GM08714 (cell line): ENCODE measurements at regions not wholly inside any gene's neighbourhood (a gene's known extent, or its start where the extent isn't known, plus 50 kb on each side); places are given as distances from the start of the nearest gene placed in this dataset.

ENCODE experiments used
- H3K4me3 ChIP-seq: fragments of 200-500 bp; sonication (Bioruptor generic); 2 replicates; pipeline ENCODE4 v1.5.1; 2014; ENCODE audit warnings: mild to moderate bottlenecking, low read length, inconsistent platforms
- ZNF274 ChIP-seq: IDR thresholded peaks from 2 replicates; pipeline ENCODE4 v1.6.1; 2012; ENCODE audit warnings: mild to moderate bottlenecking, low read depth, low read length

DNA sequence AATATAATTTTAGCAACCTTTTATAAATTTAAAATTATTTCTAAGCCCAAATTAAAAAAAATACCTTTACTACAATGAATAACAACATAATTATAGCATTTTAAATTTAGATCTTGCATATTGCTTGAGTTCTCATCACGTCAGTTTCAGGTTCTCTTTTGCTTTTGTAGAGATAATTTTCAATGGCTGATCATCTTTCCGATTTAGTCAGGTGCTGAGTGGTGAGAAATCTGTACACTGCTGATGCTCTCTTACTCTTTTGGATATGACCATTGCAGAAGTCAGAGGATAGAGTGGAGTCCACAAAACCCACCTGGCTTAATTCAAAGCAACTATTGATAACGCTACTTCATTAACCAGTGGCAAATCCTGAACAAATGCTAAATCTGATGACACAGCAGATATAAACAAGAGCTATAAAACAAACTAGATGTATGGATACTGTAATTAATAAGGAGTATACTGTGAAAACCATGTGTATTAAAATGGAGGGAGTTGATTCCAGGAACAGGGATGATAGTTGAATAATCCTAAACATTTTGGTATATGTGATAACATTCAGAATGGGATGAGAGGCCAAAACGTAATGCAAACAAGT lies 394.8 kb downstream of the CSNK1G3 start:
- H3K4me3 ChIP-seq, result no peak overlapping the region
- no peak for TF ChIP-seq ZNF274

DNA sequence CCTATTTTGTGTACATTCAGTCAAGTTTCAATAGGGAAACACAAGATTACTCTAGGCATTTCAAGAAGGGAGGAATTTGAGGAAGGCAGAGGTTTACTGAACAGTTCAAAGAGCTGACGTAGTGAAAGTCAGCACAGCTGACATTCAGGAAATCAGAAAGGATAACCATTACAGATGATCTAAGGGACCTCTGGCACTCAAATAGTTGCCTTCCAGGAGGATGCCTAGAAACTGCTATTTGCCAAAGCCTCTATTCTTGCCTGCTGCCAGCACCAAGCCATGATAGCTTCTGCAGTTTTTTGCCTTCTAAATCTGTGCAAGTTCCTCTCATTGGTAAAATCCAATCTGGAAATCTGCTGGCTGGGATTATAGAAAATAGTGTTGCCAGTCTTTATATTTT lies 373.1 kb downstream of the CSNK1G3 start:
- TF ChIP-seq ZNF274, result no peak
- no peak overlapping the region for H3K4me3 ChIP-seq

DNA sequence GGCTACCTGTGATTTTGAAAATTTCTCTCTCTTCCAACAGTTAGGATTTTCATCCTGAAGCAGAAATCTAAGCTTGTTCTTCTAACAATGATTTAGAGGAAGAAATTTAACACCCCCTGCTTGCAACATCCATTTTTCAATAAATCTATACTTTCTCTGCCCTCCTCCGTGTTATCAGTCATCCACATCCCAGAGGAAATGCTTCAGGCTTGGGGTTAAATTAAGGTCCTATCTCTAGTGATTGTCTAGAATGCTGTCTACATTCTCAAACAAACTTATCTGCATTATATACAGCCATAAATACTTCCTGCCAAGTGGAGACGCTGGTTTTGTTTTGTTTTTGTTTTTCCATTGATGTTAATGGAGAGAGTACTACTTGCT lies 371.0 kb downstream of the CSNK1G3 start:
- no peak for TF ChIP-seq ZNF274
- no peak overlapping the region for H3K4me3 ChIP-seq

DNA sequence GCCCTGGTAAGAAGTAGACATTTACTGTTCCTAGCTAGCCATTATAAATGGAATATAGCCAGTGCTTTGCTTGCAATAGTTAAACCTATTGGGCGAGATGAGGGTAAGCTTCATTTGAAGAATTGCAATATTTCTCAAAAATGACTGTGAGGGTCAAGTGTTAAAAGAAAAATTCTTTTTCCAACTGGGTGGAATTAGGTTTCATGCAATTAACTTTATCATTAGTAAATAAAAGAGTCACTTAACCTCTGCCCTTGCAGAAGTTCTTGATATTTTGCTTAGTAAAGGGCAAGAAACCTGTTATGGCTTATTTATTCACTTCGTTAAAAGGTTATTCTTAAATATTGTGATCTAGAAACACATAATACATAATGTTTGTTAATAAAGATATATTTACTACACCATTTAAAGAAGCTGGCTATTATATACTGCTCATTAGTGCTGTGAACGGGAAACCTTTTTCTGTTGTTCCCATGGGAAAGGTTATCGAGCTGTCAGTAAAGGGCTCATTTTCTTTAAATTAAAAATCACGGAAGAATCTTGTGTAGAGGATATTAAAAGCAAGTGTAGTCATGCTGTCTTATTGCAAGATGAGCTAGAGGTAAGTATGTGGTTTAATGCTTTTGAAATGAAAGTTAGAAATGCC lies 370.5 kb downstream of the CSNK1G3 start:
- no peak overlapping the region; the same call in 1 of the 2 replicates for H3K4me3 ChIP-seq
- TF ChIP-seq ZNF274, result no peak

DNA sequence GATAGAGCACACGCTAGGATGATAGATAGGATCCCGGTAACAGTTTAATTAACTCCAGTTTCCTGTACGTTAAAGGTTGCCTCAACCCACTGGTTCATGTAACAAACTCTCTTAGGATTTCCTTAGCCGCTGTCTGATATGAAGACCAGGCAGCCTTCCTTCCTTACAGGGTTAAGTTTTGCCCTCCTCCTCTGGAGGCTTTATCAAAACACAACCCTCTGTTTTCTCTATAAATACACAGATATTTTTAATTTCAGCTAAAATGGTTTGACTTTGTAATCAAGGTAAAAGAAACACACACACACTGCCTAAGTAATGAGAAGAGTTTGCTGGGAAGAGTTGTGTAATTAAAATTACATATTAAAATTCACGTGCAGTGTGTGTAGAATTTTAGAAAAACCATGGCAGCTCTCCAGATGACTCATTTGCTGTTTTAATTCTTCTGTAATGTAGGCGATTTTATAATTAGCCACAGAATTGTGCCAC lies 369.8 kb downstream of the CSNK1G3 start:
- H3K4me3 ChIP-seq, result no peak overlapping the region
- no peak for TF ChIP-seq ZNF274

DNA sequence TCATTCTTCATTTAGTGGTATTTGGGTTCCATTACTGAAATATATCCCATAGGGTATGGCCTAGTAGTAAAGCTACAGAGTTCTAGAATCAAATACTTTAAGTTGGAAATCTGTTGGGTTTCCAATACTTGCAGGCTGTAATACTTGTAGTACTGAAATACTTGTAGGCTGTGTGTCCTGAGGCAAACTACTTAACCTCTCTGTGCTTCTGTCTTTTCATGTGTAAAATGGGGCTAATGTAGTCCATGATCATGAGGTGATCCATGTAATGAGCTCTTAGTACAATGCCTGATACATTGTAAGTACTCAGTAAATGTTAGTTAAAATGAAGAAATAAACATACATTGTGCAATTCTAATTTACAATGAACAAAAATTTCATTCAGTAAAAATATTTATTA lies 368.9 kb downstream of the CSNK1G3 start:
- no peak overlapping the region for H3K4me3 ChIP-seq
- TF ChIP-seq ZNF274, result no peak

DNA sequence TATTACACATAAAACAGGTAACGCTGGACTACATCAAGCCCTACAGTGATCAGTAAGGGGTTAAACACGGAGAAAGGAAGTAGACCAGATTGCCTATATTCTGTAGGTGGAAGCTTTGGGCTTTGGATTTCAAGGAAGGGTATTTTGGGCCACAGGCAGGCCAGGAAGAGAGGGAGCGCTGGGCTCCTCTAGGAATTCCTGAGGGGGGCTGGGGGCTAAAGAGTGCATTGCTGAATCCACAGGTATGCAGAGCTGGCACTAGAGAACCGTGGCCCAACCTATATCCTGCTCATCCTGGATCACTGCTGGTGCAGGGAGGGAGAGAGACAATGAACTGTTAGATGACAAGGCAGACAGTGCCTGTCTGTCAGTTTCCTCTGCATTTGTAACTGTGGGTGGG lies 367.1 kb downstream of the CSNK1G3 start:
- TF ChIP-seq ZNF274, result no peak
- H3K4me3 ChIP-seq, result no peak overlapping the region

DNA sequence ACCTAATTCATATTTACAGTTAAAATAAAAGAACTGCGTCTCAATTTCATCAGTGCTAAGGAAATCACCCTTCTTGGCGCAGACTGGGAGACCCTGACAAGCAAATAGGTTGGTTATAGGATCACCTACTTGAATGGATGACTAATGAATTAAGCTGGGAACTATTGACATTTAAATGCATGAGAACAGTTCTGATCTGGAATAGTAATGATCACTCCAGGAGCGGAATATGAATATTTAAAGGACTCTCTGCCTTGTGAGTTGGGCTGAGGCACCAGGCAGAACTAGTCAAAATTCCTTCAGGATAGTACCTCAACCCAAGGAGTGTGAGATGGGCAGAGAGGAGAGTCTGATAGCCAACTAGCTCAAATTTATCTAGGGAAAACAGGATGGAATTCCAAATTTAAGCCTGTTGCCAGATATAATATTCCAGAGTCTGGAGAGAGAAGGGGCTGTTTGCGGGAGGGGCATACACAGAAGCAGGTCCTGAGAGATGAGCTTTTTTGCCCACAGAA lies 364.4 kb downstream of the CSNK1G3 start:
- H3K4me3 ChIP-seq, result no peak overlapping the region

DNA sequence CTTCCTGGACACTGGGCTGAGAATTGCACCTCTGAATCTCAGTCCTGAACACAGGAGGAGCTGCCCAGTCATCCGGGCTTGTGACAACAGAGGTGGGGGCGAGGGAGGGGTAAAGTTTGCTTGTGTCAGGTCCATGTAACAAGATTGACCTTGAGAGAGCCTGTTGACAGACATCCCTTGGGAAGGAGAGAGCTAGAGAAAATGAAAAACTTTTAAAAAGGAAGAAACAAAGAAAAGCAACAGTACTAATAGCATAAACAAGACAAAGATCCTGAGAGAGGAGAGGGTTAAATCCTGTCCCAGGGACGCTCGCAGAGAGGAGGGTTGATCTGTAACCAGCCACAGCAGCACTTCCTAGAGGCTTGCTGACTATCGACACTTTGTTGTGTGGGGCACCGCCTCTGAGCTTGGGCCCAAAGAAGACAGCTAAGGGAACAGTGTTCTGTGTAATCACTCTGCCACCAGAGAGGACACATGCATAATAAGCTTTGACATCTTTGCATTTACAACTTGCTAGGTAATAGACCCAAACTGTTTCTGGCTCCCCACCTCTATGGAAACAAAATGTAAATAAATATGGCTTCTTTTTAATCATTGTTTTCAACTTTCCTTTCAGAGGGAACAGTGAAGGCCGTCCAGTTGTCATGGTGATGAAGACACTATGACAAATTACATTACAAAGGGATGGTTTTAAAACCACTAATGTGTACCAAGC lies 363.7 kb downstream of the CSNK1G3 start:
- TF ChIP-seq ZNF274, result no peak
- H3K4me3 ChIP-seq, result no peak overlapping the region

More for the DNA sequence above, 364.4 kb downstream of the CSNK1G3 start:
- TF ChIP-seq ZNF274, result no peak

DNA sequence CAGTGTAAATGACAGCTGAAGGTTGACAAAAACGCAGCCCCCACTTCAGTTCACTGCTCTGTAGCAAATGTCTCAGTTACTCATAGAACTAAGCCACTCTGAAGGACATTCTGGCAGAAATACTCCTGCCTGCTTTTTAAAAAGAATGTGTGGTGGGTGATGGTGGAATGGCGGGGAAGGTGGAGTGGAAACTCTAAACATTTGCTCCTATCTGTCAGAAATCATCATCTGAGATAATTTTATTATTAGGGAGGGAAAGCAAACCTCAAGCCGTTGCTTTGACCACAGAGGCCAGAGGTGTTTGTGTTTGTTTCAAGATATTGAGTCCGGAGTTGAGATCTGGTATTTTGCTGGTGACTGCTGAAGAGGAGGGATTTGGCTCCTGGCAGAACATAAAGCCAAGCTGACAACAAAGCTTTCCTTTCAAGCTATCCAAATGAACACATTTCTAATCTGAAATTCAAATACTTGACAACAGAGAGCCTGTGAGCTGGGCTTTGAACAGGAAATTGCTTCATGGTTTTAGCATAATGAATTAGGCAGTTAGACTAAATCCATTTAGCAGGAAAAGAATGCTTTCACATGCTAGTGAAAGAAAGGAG lies 362.7 kb downstream of the CSNK1G3 start:
- H3K4me3 ChIP-seq, result no peak overlapping the region
- no peak for TF ChIP-seq ZNF274

DNA sequence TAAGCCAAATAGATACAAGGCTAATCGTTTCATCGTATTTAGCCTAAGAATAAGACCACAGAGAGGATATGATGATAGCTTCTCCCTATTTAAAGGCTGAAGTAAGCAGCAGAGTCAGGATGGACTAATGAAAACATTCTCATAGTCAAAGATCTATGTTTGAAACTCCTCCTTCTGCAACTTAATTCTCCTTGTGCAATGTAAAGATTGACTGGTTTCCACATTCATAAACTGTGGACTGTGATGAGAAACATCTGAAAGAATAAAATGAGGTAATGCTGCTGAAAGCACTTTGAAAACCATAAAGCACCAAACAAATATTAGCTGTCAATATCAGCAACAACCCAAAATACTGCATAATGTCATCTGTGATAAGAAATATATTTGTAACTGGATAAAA lies 361.9 kb downstream of the CSNK1G3 start:
- TF ChIP-seq ZNF274, result no peak
- no peak overlapping the region for H3K4me3 ChIP-seq

DNA sequence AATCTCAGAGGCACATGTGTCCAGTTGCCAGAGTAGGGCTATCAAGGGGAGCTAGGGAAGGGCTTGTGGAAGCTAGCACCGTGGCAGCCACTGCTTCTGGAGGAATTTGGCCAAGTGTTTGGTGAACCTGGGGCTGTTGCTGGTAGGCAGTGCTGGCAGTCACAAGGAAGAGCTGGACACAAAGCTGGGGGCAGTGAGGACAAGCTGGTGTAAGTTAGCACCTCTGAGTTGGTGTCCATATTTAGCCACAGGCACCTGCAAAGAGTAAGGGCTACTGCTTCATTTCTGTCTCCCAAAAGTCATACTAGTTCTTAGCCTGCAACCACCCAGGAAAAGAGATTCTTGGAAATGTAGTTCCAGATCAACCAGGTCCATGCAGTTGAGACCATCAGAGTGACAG lies 359.4 kb downstream of the CSNK1G3 start:
- H3K4me3 ChIP-seq, result no peak overlapping the region
- no peak for TF ChIP-seq ZNF274

DNA sequence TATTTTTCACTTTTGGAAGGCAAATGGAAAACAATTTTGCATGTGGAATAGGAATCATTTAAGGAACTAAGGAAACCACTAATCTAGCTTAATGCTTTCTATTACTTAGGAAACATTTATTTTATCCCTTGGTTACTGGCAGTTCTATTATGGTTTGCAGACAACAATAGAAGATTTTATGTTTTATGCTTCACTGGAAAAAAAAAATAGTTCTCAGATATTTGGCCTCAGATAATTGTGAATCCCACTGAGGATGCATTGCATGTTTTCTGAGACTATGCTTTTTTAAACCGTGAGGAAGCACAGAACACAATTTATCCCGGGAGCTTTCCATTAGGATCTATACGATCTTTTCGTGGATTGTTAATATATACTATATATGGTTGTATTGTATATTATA lies 356.9 kb downstream of the CSNK1G3 start:
- TF ChIP-seq ZNF274, result no peak
- H3K4me3 ChIP-seq, result no peak overlapping the region

DNA sequence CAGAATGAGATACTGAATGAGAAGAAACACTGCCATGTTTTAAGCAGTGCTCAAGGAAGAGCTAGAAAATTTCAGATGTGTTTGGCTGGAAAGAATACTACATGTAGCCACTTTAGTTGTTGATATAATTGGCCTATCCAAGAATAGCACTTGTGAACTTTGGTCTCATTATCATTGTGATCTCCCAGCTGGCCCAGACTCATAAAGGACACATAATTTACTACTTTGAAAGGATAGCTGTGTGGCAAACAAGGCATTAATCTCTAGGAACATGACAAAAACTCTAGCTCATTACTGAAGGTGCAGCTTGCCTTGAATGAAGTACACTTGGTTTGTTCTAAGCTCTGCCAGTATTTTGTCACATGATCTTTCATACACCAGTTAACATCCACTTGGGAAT lies 356.3 kb downstream of the CSNK1G3 start:
- no peak overlapping the region for H3K4me3 ChIP-seq
- TF ChIP-seq ZNF274, result no peak
